KMS-11 (cell line): ENCODE measurements at regions not wholly inside any gene's neighbourhood (a gene's known extent, or its start where the extent isn't known, plus 50 kb on each side); places are given as distances from the start of the nearest gene placed in this dataset.

Experiments used
- H2AFZ ChIP-seq: fragments of 200-600 bp; sonication (generic); 2 replicates; pipeline ENCODE4 v1.6.1; 2016; ENCODE audit warnings: antibody characterized with exemption, mixed run types, low read depth
- H3K27ac ChIP-seq: fragments of 200-600 bp; sonication (generic); 2 replicates; pipeline ENCODE4 v1.6.1; 2016; ENCODE audit warnings: mild to moderate bottlenecking, mixed run types
- H3K27me3 ChIP-seq: fragments of 200-600 bp; sonication (generic); 2 replicates; pipeline ENCODE4 v1.6.1; 2017; ENCODE audit warnings: mild to moderate bottlenecking, low read depth, mixed run types, moderate library complexity; ENCODE audit not compliant: insufficient read depth
- H3K36me3 ChIP-seq: fragments of 200-600 bp; sonication (generic); 2 replicates; pipeline ENCODE4 v1.6.1; 2017; ENCODE audit warnings: mild to moderate bottlenecking, mixed run types; ENCODE audit not compliant: insufficient read depth
- H3K4me1 ChIP-seq: fragments of 200-600 bp; sonication (generic); 2 replicates; pipeline ENCODE4 v1.6.1; 2016; ENCODE audit warnings: mild to moderate bottlenecking, low read depth, mixed run types; ENCODE audit not compliant: poor library complexity, severe bottlenecking
- H3K4me2 ChIP-seq: fragments of 200-600 bp; sonication (generic); 2 replicates; pipeline ENCODE4 v1.7.0; 2016; ENCODE audit warnings: mild to moderate bottlenecking, mixed run types
- H3K4me3 ChIP-seq: fragments of 200-600 bp; sonication (generic); IDR thresholded peaks from 2 replicates; pipeline ENCODE4 v1.6.1; 2017; ENCODE audit warnings: low read depth, low read length, mixed read lengths; ENCODE audit not compliant: insufficient read depth
- H3K79me2 ChIP-seq: fragments of 200-600 bp; sonication (generic); 2 replicates; pipeline ENCODE4 v1.6.1; 2016; ENCODE audit warnings: low read depth, mixed run types; ENCODE audit not compliant: insufficient read depth
- H3K9ac ChIP-seq: fragments of 200-600 bp; sonication (generic); 2 replicates; pipeline ENCODE4 v1.6.1; 2016; ENCODE audit warnings: mild to moderate bottlenecking, mixed run types
- H4K20me1 ChIP-seq: fragments of 200-600 bp; sonication (generic); 2 replicates; pipeline ENCODE4 v1.6.1; 2016; ENCODE audit warnings: mild to moderate bottlenecking, mixed run types; ENCODE audit not compliant: insufficient read depth
- CTCF ChIP-seq: fragments of 200-600 bp; sonication (generic); conservative IDR thresholded peaks from 2 replicates; pipeline ENCODE4 v1.6.1; 2017; ENCODE audit warnings: low read depth, mild to moderate bottlenecking, antibody characterized with exemption, low read length, moderate library complexity, mixed read lengths

GRCh38 chr12:118816296-118816695 is 165.0 kb upstream of the SRRM4 start:
- no peak overlapping the region for H3K27ac ChIP-seq
- no peak overlapping the region for H3K4me2 ChIP-seq
- TF ChIP-seq CTCF: no peak
- no peak overlapping the region for H3K9ac ChIP-seq
- H3K27me3 ChIP-seq: no peaks in the 10 kb centered on the region
- no peaks in the 10 kb centered on the region for H3K36me3 ChIP-seq
- no peaks in the 10 kb centered on the region for H3K4me1 ChIP-seq
- no peak overlapping the region for H3K4me3 ChIP-seq
- H2AFZ ChIP-seq: no peak overlapping the region
- H4K20me1 ChIP-seq: no peaks in the 10 kb centered on the region
- no peaks in the 10 kb centered on the region for H3K79me2 ChIP-seq

GRCh38 chr12:118821386-118821925 is 159.9 kb upstream of the SRRM4 start:
- Histone ChIP-seq H3K36me3 (no peaks in the 10 kb centered on the region), H3K27me3 (no peaks in the 10 kb centered on the region), H2AFZ (no peak overlapping the region), H3K4me3 (no peak overlapping the region), H3K4me1 (no peaks in the 10 kb centered on the region), H4K20me1 (no peaks in the 10 kb centered on the region), H3K27ac (no peak overlapping the region), H3K4me2 (no peak overlapping the region), H3K9ac (no peak overlapping the region), H3K79me2 (no peaks in the 10 kb centered on the region)
- no peak for TF ChIP-seq CTCF

- TF ChIP-seq CTCF: no peak
- Histone ChIP-seq H3K27ac (no peak overlapping the region), H3K27me3 (no peaks in the 10 kb centered on the region), H3K9ac (no peak overlapping the region), H2AFZ (no peak overlapping the region), H4K20me1 (no peaks in the 10 kb centered on the region), H3K79me2 (no peaks in the 10 kb centered on the region), H3K4me3 (no peak overlapping the region), H3K4me1 (no peaks in the 10 kb centered on the region), H3K4me2 (no peak overlapping the region), H3K36me3 (no peaks in the 10 kb centered on the region)
Observed at GRCh38 chr12:118822512-118822911, 158.8 kb upstream of the SRRM4 start.

GRCh38 chr12:118827047-118827446 is 154.3 kb upstream of the SRRM4 start:
- Histone ChIP-seq H3K36me3 (no peaks in the 10 kb centered on the region), H3K79me2 (no peaks in the 10 kb centered on the region), H4K20me1 (no peaks in the 10 kb centered on the region), H3K4me3 (no peak overlapping the region), H3K9ac (no peak overlapping the region), H3K4me2 (no peak overlapping the region), H3K27ac (no peak overlapping the region), H3K27me3 (no peaks in the 10 kb centered on the region), H2AFZ (no peak overlapping the region), H3K4me1 (no peaks in the 10 kb centered on the region)
- TF ChIP-seq CTCF: no peak

- Histone ChIP-seq H3K4me3 (no peak overlapping the region), H3K27ac (no peak overlapping the region), H3K79me2 (no peaks in the 10 kb centered on the region), H4K20me1 (no peaks in the 10 kb centered on the region), H3K4me2 (no peak overlapping the region), H3K36me3 (no peaks in the 10 kb centered on the region), H3K27me3 (no peaks in the 10 kb centered on the region), H3K4me1 (no peaks in the 10 kb centered on the region), H3K9ac (no peak overlapping the region), H2AFZ (no peak overlapping the region)
- no peak for TF ChIP-seq CTCF
Observed at GRCh38 chr12:118827606-118828005, 153.7 kb upstream of the SRRM4 start.
